ENCODE measurements at regions not wholly inside any gene's neighbourhood (a gene's known extent, or its start where the extent isn't known, plus 50 kb on each side); places are given as distances from the start of the nearest gene placed in this dataset.

DNA sequence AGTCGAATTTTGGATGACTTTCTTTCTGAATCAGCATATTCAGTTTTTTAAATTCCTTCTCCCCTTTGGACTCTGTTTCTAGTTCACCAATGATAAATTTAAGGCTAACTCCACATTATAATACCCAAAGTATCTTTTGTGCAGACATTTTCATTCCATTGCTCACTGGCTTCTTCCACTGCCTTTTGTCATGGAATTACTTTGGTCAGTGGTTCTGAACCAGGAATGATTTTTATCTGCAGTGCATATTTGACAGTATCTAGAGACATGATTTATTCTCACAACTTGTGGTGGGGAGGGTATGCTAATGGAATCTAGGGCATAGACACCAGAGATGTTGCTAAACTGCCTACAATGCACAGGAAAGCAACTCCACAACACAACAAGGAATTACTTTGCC, 234.4 kb upstream of the PRKD1 start:
- H3K36me3 Mint-ChIP-seq (ENCODE audit: low read depth): no peaks in the 10 kb centered on the region
- H3K27ac Mint-ChIP-seq: no peak overlapping the region
- no peaks in the 10 kb centered on the region for H3K27me3 Mint-ChIP-seq (ENCODE audit: low read depth)
- no peaks in the 10 kb centered on the region for H3K4me1 Mint-ChIP-seq
- H3K9me3 Mint-ChIP-seq: no peaks in the 10 kb centered on the region
- no peak overlapping the region for H3K4me3 Mint-ChIP-seq
- TF ChIP-seq, protein P1, sequence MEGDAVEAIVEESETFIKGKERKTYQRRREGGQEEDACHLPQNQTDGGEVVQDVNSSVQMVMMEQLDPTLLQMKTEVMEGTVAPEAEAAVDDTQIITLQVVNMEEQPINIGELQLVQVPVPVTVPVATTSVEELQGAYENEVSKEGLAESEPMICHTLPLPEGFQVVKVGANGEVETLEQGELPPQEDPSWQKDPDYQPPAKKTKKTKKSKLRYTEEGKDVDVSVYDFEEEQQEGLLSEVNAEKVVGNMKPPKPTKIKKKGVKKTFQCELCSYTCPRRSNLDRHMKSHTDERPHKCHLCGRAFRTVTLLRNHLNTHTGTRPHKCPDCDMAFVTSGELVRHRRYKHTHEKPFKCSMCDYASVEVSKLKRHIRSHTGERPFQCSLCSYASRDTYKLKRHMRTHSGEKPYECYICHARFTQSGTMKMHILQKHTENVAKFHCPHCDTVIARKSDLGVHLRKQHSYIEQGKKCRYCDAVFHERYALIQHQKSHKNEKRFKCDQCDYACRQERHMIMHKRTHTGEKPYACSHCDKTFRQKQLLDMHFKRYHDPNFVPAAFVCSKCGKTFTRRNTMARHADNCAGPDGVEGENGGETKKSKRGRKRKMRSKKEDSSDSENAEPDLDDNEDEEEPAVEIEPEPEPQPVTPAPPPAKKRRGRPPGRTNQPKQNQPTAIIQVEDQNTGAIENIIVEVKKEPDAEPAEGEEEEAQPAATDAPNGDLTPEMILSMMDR (IDR thresholded peaks at IDR 0.05; ENCODE audit: unreplicated experiment in 3 of 3): no peak

DNA sequence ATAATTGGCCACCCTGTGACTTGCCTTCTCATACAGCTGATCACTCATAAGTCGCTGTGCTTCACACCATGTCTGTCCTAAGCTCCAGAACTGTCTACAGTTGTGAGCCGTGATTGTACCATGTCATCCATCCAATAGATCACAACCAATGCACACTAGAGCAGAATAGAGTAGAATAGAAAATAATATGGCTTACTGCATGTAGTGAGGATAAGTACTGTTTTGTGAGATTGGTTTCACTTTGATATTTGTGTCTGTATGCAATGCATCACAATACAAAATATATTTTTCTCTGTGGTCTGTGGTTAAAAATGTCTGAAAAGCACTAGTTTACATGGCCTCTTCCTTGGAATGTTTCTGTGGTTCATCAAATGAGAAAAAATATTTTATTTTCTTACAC, 237.6 kb upstream of the PRKD1 start:
- Mint-ChIP-seq H3K4me1 (no peaks in the 10 kb centered on the region), H3K4me3 (no peak overlapping the region), H3K27me3 (ENCODE audit: low read depth) (peaks cover 5% of the 10 kb centered on the region), H3K9me3 (peaks cover 14% of the 10 kb centered on the region), H3K27ac (no peak overlapping the region), H3K36me3 (ENCODE audit: low read depth) (no peaks in the 10 kb centered on the region)
- TF ChIP-seq, protein P1 (IDR thresholded peaks at IDR 0.05; ENCODE audit: unreplicated experiment in 3 of 3): no peak

DNA sequence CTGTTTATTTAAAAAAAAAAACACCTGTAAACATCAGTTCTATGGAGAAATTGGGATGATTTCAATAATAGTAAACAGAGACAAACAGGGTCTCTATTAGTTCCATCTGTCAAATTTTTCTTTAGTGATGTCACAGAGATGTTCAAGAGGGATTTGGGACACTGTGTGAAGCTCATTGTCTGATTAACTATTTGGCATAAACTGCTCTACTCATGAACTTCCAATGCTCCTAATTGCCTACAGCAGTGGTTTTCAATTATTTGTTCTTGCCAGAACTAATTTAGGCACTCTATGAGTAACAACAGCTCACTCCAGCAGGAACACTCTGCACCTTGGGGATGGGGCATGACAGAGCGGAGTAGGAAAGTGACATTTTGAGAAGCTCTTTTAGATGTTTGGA, 250.1 kb upstream of the PRKD1 start:
- no peaks in the 10 kb centered on the region for H3K27me3 Mint-ChIP-seq (ENCODE audit: low read depth)
- H3K4me3 Mint-ChIP-seq: no peak overlapping the region
- no peak overlapping the region for H3K27ac Mint-ChIP-seq
- no peaks in the 10 kb centered on the region for H3K36me3 Mint-ChIP-seq (ENCODE audit: low read depth)
- peaks cover 8% of the 10 kb centered on the region for H3K9me3 Mint-ChIP-seq
- TF ChIP-seq, protein P1 (IDR thresholded peaks at IDR 0.05; ENCODE audit: unreplicated experiment in 3 of 3): no peak
- no peaks in the 10 kb centered on the region for H3K4me1 Mint-ChIP-seq

DNA sequence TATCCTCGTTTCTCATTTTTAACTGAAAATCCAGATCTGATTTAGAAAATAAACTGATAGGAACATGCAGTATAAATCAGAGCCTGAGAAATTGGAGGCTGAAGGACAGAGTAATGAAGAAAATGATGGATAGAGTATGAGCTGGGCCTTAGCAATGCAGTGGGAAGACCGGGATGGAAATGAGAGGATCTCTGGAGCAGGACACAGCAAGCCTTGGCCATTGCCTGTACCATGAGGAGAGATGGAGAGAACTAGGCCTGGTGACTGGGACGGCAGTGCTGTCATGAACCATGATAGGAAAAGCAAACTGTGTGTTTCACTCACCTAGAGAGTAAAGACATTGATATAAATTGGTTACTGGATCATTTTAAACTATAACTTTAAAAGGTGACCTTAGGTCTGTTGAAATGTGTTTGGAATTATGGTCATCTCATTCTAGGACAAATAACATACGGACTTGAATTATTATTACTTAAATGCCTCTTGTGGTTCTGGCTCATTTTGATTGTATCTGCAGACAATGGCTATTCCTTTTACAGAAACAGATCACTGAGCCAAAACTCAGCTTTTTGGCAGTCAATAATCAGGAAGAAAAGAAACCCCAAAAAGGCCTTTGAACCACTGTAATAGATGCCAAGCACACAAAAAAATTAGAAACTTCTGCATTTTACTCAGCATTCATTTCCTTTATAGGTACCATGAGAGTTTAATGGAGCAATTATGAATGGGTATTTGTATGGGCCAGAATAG, 251.9 kb upstream of the PRKD1 start:
- TF ChIP-seq, protein P1 (IDR thresholded peaks at IDR 0.05; ENCODE audit: unreplicated experiment in 3 of 3): no peak
- H3K4me1 Mint-ChIP-seq: no peaks in the 10 kb centered on the region
- no peak overlapping the region for H3K4me3 Mint-ChIP-seq
- no peaks in the 10 kb centered on the region for H3K27me3 Mint-ChIP-seq (ENCODE audit: low read depth)
- H3K9me3 Mint-ChIP-seq: peaks cover 4% of the 10 kb centered on the region
- no peaks in the 10 kb centered on the region for H3K36me3 Mint-ChIP-seq (ENCODE audit: low read depth)
- no peak overlapping the region for H3K27ac Mint-ChIP-seq

DNA sequence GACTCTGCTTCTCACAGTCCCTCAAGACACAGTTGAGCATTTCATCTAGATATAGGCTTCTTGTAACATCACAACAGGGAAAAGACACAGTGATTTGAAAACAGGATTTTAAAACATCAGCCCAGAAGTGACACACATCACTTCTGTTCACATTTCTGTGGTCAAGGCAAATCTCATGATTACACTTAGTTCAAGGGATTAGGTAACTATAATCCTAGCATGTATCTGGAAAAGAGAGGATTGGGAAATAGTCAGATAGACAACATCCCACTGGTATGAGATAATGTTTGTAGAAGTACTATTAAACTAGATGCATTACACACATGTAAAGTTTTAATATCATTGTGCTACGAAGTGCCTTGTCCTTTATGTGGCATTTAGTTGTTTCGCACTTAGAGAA, 252.6 kb upstream of the PRKD1 start:
- H3K9me3 Mint-ChIP-seq: peaks cover 4% of the 10 kb centered on the region
- TF ChIP-seq, protein P1 (IDR thresholded peaks at IDR 0.05; ENCODE audit: unreplicated experiment in 3 of 3): no peak
- no peaks in the 10 kb centered on the region for H3K27me3 Mint-ChIP-seq (ENCODE audit: low read depth)
- no peaks in the 10 kb centered on the region for H3K36me3 Mint-ChIP-seq (ENCODE audit: low read depth)
- H3K4me1 Mint-ChIP-seq: no peaks in the 10 kb centered on the region
- no peak overlapping the region for H3K4me3 Mint-ChIP-seq
- H3K27ac Mint-ChIP-seq: no peak overlapping the region

DNA sequence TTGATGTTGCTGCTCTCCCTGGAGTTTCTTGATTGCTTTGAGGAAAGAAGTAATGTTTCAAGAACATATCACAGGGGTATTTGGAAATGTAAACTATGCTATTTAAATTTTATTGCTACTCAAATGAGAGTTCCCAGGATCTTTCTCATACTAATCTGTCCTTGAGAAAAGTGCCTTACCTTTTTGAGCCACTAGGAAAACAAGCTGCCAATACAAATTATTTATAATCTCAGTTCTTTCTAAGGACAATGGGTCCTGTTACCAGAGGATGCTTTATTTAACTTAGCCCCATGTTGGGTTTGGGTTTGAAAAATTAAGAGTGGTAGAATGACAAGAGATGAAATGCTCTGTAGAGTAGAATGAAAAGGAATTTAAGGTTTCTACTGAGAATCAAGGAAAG, 258.2 kb upstream of the PRKD1 start:
- TF ChIP-seq, protein P1 (IDR thresholded peaks at IDR 0.05; ENCODE audit: unreplicated experiment in 3 of 3): peak in 2 of 3 experiments; percentile 5 to 22
- H3K36me3 Mint-ChIP-seq (ENCODE audit: low read depth): no peaks in the 10 kb centered on the region
- no peaks in the 10 kb centered on the region for H3K9me3 Mint-ChIP-seq
- H3K27ac Mint-ChIP-seq: no peak overlapping the region
- H3K4me1 Mint-ChIP-seq: no peaks in the 10 kb centered on the region
- no peaks in the 10 kb centered on the region for H3K27me3 Mint-ChIP-seq (ENCODE audit: low read depth)
- no peak overlapping the region for H3K4me3 Mint-ChIP-seq

All from nephron (organoid).